ENCODE measurements at regions not wholly inside any gene's neighbourhood (a gene's known extent, or its start where the extent isn't known, plus 50 kb on each side); places are given as distances from the start of the nearest gene placed in this dataset.

DNA sequence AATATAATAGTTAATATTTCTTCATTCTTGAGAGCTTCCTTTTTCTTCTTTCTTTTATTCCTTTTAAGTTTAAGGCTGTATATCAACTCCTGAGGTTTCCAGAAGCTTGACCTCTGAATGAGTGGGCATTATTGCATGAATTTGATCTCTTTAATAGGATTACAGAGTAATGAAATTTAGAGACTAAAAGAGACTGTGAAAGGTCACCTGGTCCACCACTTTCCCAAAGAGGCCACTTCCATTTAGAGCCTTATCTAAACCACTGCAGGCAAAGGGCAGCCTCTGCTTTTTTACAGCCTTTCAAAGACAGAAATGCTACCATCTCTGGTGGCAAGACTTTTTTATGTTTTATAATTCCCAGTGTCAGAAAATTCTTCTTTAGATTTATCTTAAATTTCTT is 215.3 kb upstream of the HS3ST5 start:
- Histone ChIP-seq H3K4me3 (ENCODE audit: low read length in 2 of 2) (no peak overlapping the region), H3K9me3 (ENCODE audit: control insufficient read depth in 2 of 2, low read length in 2 of 2) (no peaks in the 10 kb centered on the region), H3K27ac (ENCODE audit: low read length) (no peak overlapping the region), H3K4me1 (ENCODE audit: control insufficient read depth, insufficient read depth, low read length) (no peaks in the 10 kb centered on the region), H3K9ac (ENCODE audit: low read length in 2 of 2) (no peak overlapping the region), H3K36me3 (ENCODE audit: control insufficient read depth in 2 of 2, insufficient read depth in 2 of 2, low read length in 2 of 2) (no peaks in the 10 kb centered on the region), H3K27me3 (ENCODE audit: control insufficient read depth in 1 of 2, insufficient read depth in 2 of 2, low read length in 2 of 2) (no peaks in the 10 kb centered on the region)

DNA sequence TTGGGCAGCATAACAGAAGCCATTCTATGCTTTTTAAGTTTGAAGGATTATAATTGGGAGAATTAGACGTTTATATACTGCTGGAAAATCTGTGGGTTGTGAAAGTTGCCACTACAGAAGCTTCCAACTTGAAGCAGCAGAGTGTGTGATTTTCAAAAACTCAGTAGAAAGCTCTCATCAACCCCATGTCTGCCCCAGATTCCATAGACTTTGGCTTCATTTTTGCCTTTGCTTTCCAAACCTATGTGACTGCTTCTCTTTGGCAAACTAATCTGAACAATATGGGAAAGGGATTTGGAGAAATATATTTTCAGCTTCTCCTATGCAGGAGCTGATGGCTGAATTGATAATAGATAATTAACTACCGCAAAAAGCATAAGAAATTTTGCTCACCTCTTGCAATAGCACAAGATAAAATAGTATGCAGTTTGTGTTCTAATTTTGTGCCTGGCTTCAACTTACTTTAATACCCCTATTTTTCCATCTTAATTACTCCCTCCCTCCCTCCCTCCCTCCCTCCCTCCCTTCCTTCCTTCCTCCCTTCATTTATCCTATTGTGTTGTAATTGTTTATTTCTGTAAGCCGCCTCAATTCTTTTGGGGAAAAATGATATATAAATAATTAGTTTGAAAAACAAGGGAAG is 214.1 kb upstream of the HS3ST5 start:
- H3K9me3 ChIP-seq (ENCODE audit: control insufficient read depth in 2 of 2, low read length in 2 of 2) = no peaks in the 10 kb centered on the region
- no peak overlapping the region for H3K9ac ChIP-seq (ENCODE audit: low read length in 2 of 2)

DNA sequence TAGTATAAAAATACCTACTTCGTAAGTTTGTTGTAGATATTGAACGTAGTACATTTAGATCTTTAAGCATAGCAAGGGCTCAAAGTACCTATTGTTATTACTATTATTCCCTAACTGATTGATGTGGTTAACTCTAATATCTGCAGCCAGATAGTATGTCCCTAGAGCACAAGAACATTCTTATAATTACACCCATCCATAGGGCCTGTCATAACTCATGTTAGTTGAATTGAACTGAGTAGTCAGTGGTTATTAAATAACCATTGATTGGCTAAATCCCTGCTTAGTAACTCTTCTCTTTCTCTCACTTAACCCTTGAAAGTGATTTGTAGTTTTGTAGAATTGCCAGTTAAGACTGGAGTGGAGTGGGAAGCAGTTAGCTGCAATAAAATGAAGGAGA is 207.5 kb upstream of the HS3ST5 start:
- Histone ChIP-seq H3K4me1 (ENCODE audit: control insufficient read depth, insufficient read depth, low read length) (no peaks in the 10 kb centered on the region), H3K27ac (ENCODE audit: low read length) (no peak overlapping the region), H3K9me3 (ENCODE audit: control insufficient read depth in 2 of 2, low read length in 2 of 2) (no peaks in the 10 kb centered on the region), H3K36me3 (ENCODE audit: control insufficient read depth in 2 of 2, insufficient read depth in 2 of 2, low read length in 2 of 2) (no peaks in the 10 kb centered on the region), H3K27me3 (ENCODE audit: control insufficient read depth in 1 of 2, insufficient read depth in 2 of 2, low read length in 2 of 2) (no peaks in the 10 kb centered on the region), H3K4me3 (ENCODE audit: low read length in 2 of 2) (no peak overlapping the region), H3K9ac (ENCODE audit: low read length in 2 of 2) (no peak overlapping the region)

More for the DNA sequence above, 214.1 kb upstream of the HS3ST5 start:
- H3K36me3 ChIP-seq (ENCODE audit: control insufficient read depth in 2 of 2, insufficient read depth in 2 of 2, low read length in 2 of 2) = no peaks in the 10 kb centered on the region
- H3K4me1 ChIP-seq (ENCODE audit: control insufficient read depth, insufficient read depth, low read length) = no peaks in the 10 kb centered on the region
- H3K4me3 ChIP-seq (ENCODE audit: low read length in 2 of 2) = no peak overlapping the region
- H3K27me3 ChIP-seq (ENCODE audit: control insufficient read depth in 1 of 2, insufficient read depth in 2 of 2, low read length in 2 of 2) = no peaks in the 10 kb centered on the region
- H3K27ac ChIP-seq (ENCODE audit: low read length) = no peak overlapping the region

DNA sequence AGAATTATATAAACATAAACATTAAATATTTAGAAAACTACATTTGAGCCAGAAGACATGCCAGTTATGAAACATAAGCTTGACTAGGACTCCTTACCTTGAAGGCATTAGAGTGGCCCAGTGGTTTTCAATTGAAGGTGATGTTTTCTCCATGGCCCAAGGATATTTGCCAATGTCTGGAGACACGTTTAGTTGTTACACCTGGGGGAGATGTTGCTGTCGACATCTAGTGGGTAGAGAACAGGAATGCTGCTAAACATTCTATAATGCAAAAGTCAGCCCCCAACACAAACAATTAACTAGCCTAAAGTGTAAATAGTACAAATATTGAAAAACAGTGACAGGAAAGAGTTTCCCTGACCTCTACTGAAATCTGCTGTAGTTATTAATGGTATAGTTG is 200.9 kb upstream of the HS3ST5 start:
- Histone ChIP-seq H3K36me3 (ENCODE audit: control insufficient read depth in 2 of 2, insufficient read depth in 2 of 2, low read length in 2 of 2) (no peaks in the 10 kb centered on the region), H3K27ac (ENCODE audit: low read length) (no peak overlapping the region), H3K4me3 (ENCODE audit: low read length in 2 of 2) (no peak overlapping the region), H3K4me1 (ENCODE audit: control insufficient read depth, insufficient read depth, low read length) (no peaks in the 10 kb centered on the region), H3K9me3 (ENCODE audit: control insufficient read depth in 2 of 2, low read length in 2 of 2) (no peaks in the 10 kb centered on the region), H3K9ac (ENCODE audit: low read length in 2 of 2) (no peak overlapping the region), H3K27me3 (ENCODE audit: control insufficient read depth in 1 of 2, insufficient read depth in 2 of 2, low read length in 2 of 2) (no peaks in the 10 kb centered on the region)

DNA sequence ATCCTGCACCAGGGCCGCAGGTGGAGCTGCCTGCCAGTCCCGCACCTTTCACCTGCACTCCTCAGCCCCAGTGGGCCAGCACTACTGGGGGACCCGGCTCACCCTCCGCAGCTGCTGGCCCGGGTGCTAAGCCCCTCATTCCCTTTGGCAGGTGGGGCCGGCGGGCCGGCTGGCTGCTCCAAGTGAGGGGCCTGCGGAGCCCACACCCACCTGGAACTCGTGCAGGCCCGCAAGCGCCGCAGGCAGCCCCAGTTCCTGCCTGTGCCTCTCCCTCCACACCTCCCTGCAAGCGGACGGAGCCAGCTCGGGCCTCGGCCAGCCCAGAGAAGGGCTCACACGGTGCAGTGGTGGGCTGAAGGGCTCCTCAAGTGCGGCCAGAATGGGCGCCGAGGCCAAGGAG is 199.0 kb upstream of the HS3ST5 start:
- Histone ChIP-seq H3K4me3 (ENCODE audit: low read length in 2 of 2) (no peak overlapping the region), H3K9me3 (ENCODE audit: control insufficient read depth in 2 of 2, low read length in 2 of 2) (no peaks in the 10 kb centered on the region), H3K36me3 (ENCODE audit: control insufficient read depth in 2 of 2, insufficient read depth in 2 of 2, low read length in 2 of 2) (no peaks in the 10 kb centered on the region), H3K9ac (ENCODE audit: low read length in 2 of 2) (no peak overlapping the region), H3K4me1 (ENCODE audit: control insufficient read depth, insufficient read depth, low read length) (no peaks in the 10 kb centered on the region), H3K27ac (ENCODE audit: low read length) (no peak overlapping the region), H3K27me3 (ENCODE audit: control insufficient read depth in 1 of 2, insufficient read depth in 2 of 2, low read length in 2 of 2) (no peaks in the 10 kb centered on the region)

DNA sequence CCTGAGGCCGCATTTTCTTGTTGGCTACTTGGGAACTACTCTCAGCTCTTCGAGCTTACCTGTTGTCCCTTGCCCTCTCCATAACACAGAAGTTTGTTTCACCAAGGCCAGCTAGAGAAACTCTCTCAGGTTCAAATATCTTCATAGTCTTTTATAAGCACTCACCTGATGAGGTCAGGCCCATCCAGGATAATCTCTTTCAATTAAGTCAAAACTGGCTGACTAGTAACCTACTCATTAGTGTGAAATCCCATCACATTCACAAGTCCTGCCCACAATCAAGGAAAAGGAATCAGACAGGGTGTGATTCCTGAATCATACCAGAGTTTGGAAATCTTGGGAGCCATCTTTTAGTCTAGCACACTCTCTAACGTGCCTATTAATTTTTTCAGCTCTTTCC is 195.2 kb upstream of the HS3ST5 start:
- H3K36me3 ChIP-seq (ENCODE audit: control insufficient read depth in 2 of 2, insufficient read depth in 2 of 2, low read length in 2 of 2) = no peaks in the 10 kb centered on the region
- H3K27ac ChIP-seq (ENCODE audit: low read length) = no peak overlapping the region
- H3K9me3 ChIP-seq (ENCODE audit: control insufficient read depth in 2 of 2, low read length in 2 of 2) = no peaks in the 10 kb centered on the region
- H3K27me3 ChIP-seq (ENCODE audit: control insufficient read depth in 1 of 2, insufficient read depth in 2 of 2, low read length in 2 of 2) = no peaks in the 10 kb centered on the region
- H3K9ac ChIP-seq (ENCODE audit: low read length in 2 of 2) = no peak overlapping the region
- no peaks in the 10 kb centered on the region for H3K4me1 ChIP-seq (ENCODE audit: control insufficient read depth, insufficient read depth, low read length)
- H3K4me3 ChIP-seq (ENCODE audit: low read length in 2 of 2) = no peak overlapping the region

DNA sequence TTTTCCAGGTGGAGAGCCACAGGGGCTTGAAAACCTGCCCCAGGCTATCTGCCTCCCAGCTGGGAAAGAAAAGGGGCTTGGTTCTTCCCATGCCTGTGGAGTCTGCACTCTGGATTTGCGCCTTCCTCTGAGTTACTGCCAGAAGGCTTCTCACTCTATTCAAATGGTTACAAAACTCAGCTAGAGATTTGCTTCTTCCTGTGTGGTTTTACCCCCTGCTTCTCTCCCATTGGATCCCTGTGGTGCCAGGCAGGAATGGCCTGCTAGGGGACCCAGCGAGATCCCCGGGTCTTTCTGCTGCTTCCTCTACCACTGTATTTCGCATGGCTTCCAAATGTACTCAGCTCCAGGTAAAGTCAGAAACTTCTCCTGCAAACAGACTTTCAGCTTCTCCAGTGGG is 192.0 kb upstream of the HS3ST5 start:
- Histone ChIP-seq H3K9ac (ENCODE audit: low read length in 2 of 2) (no peak overlapping the region), H3K4me3 (ENCODE audit: low read length in 2 of 2) (no peak overlapping the region), H3K9me3 (ENCODE audit: control insufficient read depth in 2 of 2, low read length in 2 of 2) (no peaks in the 10 kb centered on the region), H3K27ac (ENCODE audit: low read length) (no peak overlapping the region), H3K36me3 (ENCODE audit: control insufficient read depth in 2 of 2, insufficient read depth in 2 of 2, low read length in 2 of 2) (no peaks in the 10 kb centered on the region), H3K27me3 (ENCODE audit: control insufficient read depth in 1 of 2, insufficient read depth in 2 of 2, low read length in 2 of 2) (no peaks in the 10 kb centered on the region), H3K4me1 (ENCODE audit: control insufficient read depth, insufficient read depth, low read length) (no peaks in the 10 kb centered on the region)

DNA sequence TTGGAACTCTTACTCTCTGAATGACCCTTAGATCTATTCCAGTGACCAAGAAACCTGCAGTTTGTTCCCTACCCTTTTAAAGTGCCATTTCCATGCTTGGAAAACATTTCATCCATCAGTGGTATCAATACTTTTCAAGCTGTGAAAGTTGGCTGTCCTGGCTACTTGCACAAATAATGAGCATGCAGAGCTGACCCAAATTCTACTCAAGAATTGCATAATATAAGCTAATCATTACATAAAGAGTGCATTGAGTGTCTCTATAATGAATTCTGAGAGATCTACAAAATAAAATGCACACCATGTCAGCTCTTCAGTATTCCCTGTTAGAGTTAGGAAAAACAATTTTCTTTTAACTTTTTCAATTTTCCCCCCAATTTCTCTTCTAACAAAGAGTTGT is 181.3 kb upstream of the HS3ST5 start:
- no peak overlapping the region for H3K9ac ChIP-seq (ENCODE audit: low read length in 2 of 2)
- H3K27me3 ChIP-seq (ENCODE audit: control insufficient read depth in 1 of 2, insufficient read depth in 2 of 2, low read length in 2 of 2) = no peaks in the 10 kb centered on the region
- H3K4me3 ChIP-seq (ENCODE audit: low read length in 2 of 2) = no peak overlapping the region
- H3K27ac ChIP-seq (ENCODE audit: low read length) = no peak overlapping the region
- H3K4me1 ChIP-seq (ENCODE audit: control insufficient read depth, insufficient read depth, low read length) = no peaks in the 10 kb centered on the region
- no peaks in the 10 kb centered on the region for H3K36me3 ChIP-seq (ENCODE audit: control insufficient read depth in 2 of 2, insufficient read depth in 2 of 2, low read length in 2 of 2)
- H3K9me3 ChIP-seq (ENCODE audit: control insufficient read depth in 2 of 2, low read length in 2 of 2) = no peaks in the 10 kb centered on the region

DNA sequence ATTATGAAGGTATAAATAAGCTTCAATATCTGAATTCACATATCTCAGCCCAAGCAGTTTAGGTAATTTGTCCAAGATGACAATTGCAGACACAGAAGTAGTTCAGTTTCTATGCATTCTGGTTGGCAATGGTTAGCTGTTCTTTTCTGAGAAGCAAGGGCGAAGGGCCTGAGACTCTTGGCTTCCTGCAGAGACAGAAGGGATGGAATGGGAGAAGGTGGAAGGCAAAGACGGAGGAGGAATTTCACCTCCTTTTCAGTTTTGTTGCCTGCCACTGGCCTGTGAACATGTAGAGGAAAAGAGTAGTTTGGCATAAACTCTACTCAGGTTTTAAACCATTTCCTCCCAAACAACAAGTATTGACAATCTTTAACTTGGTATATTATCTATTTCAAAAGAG is 180.7 kb upstream of the HS3ST5 start:
- no peaks in the 10 kb centered on the region for H3K27me3 ChIP-seq (ENCODE audit: control insufficient read depth in 1 of 2, insufficient read depth in 2 of 2, low read length in 2 of 2)
- H3K9ac ChIP-seq (ENCODE audit: low read length in 2 of 2) = no peak overlapping the region
- H3K27ac ChIP-seq (ENCODE audit: low read length) = no peak overlapping the region
- no peaks in the 10 kb centered on the region for H3K9me3 ChIP-seq (ENCODE audit: control insufficient read depth in 2 of 2, low read length in 2 of 2)
- H3K36me3 ChIP-seq (ENCODE audit: control insufficient read depth in 2 of 2, insufficient read depth in 2 of 2, low read length in 2 of 2) = no peaks in the 10 kb centered on the region
- no peaks in the 10 kb centered on the region for H3K4me1 ChIP-seq (ENCODE audit: control insufficient read depth, insufficient read depth, low read length)
- no peak overlapping the region for H3K4me3 ChIP-seq (ENCODE audit: low read length in 2 of 2)

DNA sequence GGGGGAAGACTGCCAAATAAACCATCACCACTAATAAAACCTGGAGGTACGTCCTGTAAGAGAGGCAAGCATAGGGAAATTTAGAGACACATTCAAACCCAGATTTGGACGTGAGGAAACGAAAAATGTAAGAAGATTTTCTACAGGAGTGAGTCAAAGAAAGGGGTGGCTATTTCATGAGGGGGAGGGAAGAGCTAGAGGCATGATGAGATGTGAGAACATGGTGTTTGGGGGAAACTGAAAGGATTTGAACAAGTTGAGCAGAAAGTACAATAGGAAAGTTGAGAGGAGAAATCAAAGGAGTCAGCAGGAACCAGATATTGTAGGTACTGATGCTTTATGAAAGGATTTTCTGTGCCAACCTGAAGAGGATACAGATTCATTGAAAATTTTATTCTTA is 179.1 kb upstream of the HS3ST5 start:
- Histone ChIP-seq H3K4me1 (ENCODE audit: control insufficient read depth, insufficient read depth, low read length) (no peaks in the 10 kb centered on the region), H3K36me3 (ENCODE audit: control insufficient read depth in 2 of 2, insufficient read depth in 2 of 2, low read length in 2 of 2) (no peaks in the 10 kb centered on the region), H3K4me3 (ENCODE audit: low read length in 2 of 2) (no peak overlapping the region), H3K9ac (ENCODE audit: low read length in 2 of 2) (no peak overlapping the region), H3K27ac (ENCODE audit: low read length) (no peak overlapping the region), H3K9me3 (ENCODE audit: control insufficient read depth in 2 of 2, low read length in 2 of 2) (no peaks in the 10 kb centered on the region), H3K27me3 (ENCODE audit: control insufficient read depth in 1 of 2, insufficient read depth in 2 of 2, low read length in 2 of 2) (no peaks in the 10 kb centered on the region)

DNA sequence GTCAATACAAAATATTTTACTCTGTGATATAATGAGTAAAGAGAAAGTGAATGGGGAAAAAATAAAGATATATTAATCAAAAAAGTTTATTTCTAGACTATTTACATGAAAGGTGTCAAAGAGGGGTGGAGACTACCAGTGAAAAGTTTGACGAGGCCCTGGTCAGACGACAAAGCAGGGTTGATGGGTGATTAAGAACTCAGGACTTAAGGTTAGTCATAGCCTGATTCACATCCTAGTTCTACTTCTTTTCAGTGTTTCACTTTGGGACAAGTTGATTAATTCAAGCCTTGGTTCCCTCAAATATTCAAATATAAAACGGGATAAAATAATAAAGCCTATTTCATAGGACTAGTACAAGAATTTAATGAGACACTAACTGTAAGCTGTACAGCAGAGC is 178.2 kb upstream of the HS3ST5 start:
- H3K4me1 ChIP-seq (ENCODE audit: control insufficient read depth, insufficient read depth, low read length) = no peaks in the 10 kb centered on the region
- H3K27ac ChIP-seq (ENCODE audit: low read length) = no peak overlapping the region
- H3K9me3 ChIP-seq (ENCODE audit: control insufficient read depth in 2 of 2, low read length in 2 of 2) = no peaks in the 10 kb centered on the region
- no peak overlapping the region for H3K4me3 ChIP-seq (ENCODE audit: low read length in 2 of 2)
- no peak overlapping the region for H3K9ac ChIP-seq (ENCODE audit: low read length in 2 of 2)
- H3K27me3 ChIP-seq (ENCODE audit: control insufficient read depth in 1 of 2, insufficient read depth in 2 of 2, low read length in 2 of 2) = no peaks in the 10 kb centered on the region
- no peaks in the 10 kb centered on the region for H3K36me3 ChIP-seq (ENCODE audit: control insufficient read depth in 2 of 2, insufficient read depth in 2 of 2, low read length in 2 of 2)

Data from stomach smooth muscle (tissue), 2 donors.